ENCODE measurements at regions not wholly inside any gene's neighbourhood (a gene's known extent, or its start where the extent isn't known, plus 50 kb on each side); places are given as distances from the start of the nearest gene placed in this dataset.

GRCh38 chr13:34764246-34764645, 177.8 kb upstream of the NBEA start:
- TF ChIP-seq CTCF (IDR thresholded peaks at IDR 0.05) (no peak), ZFX (IDR thresholded peaks at IDR 0.05; ENCODE audit: borderline replicate concordance) (no peak)

Measured in 22Rv1 (cell line).